Activated CD4-positive, alpha-beta T cell treated with anti-CD3 and anti-CD28 coated beads, Interleukin-2, amount 50 U/mL, for 1 hour (primary cell): ENCODE measurements at regions not wholly inside any gene's neighbourhood (a gene's known extent, or its start where the extent isn't known, plus 50 kb on each side); places are given as distances from the start of the nearest gene placed in this dataset.
"Not testable (repeated sequence)": the region's sequence is repeated elsewhere in the genome, so short reads cannot be mapped to it uniquely, and the experiment has no call there.

ENCODE experiments used
- DNase-seq: peaks from one replicate; pipeline ENCODE4 v3.0.0-alpha.2; 2020

DNA sequence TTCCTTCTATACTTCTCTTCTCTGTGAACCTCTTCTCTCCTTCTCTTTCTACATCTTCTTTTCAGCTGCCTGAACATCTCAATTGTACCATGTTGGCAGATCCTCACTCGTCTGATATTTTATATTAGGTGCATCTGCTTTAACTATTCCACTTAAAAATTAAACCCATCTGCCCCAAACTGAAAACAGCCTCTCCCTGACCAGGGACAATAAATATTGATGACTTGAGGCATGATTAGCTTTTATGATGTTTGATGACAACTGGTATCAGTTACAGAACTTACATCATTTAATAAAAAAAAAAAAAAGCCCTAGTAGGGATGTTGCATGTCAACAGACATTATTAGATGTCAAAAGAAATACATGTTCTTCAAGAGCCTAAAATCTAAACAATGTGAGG, 79.8 kb upstream of the HABP2 start:
- no peak for DNase-seq

DNA sequence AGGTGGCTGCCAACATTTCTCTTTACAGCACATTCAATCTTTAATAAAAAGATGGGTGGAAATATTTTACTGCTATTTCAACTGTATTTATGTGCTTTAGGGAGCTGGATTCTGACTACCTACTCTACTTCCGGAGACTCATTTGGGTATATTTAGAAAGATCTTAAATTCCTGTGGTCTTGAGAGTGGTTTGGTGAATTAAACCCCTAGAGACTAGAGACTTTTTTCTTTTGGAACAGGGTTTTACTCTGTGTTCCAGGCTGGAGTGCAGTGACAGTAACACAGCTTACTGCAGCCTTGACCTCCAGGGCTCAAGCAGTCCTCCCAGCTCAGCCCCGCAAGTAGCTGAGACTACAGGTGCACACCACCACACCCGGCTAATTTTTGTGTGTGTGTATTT, 79.0 kb upstream of the HABP2 start:
- DNase-seq: no peak

DNA sequence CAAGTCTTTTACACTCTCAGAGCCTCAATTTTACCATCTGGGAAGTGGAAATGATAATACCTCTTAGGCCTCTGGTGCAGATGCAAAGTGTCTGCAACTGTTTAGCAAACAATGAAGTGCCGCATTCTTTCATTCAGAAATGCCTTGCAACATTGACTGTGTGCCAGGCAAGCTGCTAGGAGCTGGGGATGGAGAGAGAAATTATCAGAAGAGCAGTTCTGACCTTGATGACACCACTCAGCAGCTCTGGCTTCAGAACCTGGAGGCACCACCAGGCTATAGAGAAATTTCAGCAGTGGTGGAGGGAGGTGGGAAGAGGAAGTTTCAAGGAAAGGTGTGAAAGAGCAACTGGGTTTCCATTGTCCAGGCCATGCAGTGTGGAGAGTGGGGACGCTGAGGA, 78.1 kb upstream of the HABP2 start:
- DNase-seq: no peak

DNA sequence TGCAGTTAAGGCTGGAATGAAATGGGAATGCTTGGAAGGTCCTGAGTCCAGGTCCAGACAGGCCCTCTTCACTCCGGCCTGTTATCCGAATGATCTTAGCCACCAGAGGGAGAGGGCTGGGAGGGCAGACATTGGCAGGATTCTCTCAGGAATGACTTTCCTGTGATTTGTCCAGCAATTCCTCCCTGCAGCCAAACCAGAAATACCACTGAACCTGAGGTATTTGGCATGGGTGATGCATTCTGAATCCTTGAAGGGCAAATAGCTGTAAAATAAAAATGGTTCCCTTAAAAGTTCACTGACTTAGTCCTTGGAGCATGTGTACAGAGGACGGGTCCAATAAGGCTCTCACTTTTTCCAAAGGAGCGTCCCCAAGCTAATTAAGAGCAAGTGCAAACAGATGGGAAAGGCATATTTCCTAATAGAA, 77.5 kb upstream of the HABP2 start:
- DNase-seq: no peak

DNA sequence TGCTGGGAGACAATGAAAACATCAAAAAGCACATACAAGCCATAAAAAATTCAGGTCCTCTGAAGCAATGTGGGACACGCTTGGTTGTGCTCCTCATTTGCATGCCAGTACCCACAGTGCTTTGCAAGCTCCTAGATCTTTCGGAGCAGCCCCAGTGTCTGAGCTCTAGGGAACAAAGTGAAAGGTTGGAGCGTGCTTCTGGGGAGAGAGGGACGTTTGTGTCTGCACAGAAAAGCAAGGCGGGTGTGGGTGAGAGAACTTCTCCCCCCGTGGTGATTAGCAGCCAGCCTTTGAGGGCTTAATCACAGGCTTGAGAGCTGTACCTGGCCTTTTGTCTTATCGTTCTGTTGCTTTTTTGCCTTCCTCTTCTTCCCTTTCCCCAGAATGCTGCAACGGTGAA, 76.7 kb upstream of the HABP2 start:
- DNase-seq: no peak

DNA sequence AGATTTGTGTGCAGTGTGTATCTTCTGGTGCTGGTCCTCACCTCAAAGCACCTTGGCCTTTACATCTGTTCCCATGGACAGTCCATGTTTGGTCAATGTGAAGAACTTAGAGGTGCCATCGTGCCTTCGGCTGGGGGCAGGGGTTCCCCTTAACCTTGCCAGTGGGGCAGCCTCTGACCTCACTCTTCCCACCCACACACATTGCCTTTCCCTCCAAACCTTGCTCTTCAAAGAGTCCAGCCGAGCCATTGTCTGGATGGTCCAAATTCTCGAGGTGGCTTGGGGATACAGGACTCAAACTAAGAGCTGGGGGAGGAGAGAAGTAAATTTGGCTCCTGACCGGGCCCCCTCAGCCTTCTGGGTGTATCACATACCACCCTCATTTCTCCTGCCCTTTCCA, 76.2 kb upstream of the HABP2 start:
- no peak for DNase-seq

DNA sequence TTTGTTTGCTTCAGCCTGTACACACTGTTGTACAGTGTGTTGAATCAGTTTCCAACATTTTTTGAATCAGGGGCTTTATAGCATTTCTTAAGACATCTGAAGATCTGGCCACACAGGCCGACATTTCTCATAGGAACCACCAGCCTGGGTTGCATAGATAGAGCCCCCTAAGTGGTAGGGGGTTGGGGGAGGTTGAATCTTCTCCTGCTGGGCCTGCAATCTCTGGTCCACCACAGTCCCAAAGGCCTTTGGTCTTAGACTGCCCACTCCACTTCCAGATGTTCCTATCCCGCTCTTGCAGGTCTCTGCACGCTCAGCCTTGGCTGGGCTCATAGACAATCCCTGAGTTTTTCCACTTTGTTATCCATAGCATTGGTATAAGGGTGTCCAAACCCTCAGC, 75.4 kb upstream of the HABP2 start:
- no peak for DNase-seq

DNA sequence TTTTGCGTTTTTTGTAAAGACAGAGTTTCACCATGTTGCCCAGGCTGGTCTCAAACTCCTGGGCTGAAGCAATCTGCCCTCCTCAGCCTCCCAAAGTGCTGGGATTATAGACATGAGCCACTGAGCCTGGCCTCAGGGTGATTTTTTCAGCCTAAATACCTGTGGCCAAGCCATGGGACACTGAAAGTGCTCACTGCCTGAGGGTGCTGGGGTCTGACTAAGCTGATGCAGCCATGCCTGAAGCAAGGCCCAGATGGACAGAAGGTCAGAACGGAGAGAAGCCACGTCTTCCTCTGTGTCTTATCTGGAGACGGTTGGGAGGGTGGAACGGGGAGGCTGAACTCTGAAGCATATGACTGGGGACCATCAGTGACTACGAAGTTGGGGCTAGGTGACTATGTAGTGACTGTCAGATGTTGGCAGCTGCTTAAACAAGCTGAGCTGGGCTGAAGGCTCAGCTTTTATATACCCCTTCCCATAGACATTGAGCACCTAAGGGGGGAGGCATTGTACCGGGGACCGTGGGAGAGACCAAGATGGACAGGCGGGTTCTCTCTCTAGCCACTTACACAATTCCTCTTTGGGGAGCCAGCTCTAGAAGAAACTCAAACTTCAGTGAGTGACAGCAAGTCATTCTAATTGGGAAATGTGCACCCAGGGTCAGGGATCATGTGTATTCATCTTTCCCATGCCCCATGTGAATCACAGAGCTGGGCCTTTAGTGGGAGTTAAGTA, 73.3 kb upstream of the HABP2 start:
- DNase-seq: no peak

DNA sequence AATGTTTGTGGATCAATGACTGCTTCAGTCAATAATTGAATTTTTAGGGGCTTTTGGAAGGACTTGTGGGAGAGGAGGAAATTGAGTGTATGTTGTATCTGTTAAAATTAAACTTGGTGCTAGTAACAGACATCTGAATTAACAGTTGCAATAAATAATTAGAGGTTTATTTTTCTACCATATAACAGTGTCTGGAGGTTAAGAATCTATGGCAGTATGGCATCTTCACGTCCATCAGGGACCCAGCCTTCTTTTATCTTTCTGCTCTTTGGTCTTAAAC, 72.8 kb upstream of the HABP2 start:
- DNase-seq: no peak

DNA sequence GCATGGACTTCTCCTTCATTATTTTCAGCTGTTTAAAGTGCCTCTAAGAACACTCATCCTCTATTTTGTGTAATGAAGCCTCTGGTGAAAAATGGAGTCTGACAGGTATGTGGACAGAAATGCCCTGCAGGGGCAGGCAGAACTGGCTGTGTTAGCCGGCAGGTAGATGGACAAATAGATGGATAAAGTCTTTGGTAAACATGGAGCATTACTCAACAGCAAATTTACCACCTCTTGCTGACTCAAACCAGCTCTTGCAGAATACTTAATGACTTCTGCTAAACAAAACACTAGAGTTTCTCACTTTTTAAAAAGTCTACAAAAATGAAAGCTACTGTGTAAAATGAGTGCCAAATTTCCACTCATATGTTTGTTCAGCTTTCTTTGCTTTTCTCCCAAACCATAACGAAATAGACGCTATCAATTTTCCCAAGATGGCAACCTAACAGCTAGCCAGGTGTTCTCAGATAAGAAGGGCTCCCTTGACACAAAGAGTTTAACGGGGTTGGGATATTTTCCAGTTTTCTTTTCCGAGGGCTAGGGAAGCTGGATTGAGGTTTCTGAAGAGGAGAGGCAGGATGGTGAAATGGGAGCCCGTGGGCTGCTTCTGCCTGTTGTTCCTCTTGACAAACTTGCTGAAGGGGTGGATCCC, 71.9 kb upstream of the HABP2 start:
- no peak for DNase-seq

DNA sequence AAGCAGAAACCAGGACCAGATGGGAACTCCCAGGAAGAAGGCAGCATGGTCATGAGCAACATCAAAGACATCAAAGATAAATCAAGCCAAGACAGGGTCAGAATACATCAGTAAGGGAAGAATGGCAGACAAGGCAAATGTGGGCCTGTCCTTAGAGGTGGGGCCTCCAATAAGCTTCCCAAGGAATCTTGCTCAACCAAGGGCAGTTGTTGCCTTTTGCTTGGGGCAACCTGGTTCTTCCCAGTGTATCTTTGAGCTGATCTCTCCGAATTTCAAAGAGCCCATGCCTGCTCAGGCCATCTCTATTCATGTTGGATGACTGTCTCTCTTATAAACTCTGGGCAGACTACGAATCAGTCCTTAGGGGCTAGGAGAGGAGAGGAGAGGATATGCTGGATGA, 68.4 kb upstream of the HABP2 start:
- DNase-seq: no peak

DNA sequence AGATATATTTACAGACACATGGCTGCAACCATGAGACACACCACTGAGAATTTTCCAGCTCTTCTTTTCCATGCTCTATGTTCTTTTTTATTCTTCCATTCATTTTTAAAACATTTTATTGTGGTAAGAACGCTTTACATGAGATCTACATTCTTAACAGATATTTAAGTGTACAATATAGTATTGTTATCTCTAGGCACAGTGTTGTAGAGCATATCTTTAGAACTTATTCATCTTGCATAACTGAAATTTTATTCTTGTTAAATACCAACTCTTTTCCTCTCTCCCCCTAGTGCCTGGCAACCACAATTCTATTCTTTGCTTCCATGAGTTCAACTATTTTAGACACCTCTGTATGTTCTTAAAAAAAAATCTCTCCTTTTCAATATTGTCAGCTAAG, 67.1 kb upstream of the HABP2 start:
- no peak for DNase-seq

DNA sequence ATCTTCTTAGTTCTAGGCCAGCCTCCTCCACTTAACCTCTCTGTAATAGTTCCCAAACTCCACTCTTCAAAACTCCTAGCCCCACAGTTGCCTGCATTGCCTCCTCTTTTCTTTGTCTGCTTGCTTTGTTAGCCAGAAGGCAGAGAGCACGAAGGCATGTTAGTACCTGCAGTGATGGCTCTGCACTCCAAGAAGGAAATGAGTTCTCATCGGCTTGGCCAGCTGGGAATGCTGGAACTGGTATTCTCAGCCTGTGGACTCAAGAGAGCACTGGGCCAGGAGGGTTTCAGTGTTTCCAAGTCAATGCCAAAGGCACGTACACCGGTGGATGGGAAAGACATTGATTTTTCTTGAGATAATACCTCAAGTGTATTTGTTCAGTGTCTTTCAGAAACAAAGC, 66.3 kb upstream of the HABP2 start:
- DNase-seq: no peak

DNA sequence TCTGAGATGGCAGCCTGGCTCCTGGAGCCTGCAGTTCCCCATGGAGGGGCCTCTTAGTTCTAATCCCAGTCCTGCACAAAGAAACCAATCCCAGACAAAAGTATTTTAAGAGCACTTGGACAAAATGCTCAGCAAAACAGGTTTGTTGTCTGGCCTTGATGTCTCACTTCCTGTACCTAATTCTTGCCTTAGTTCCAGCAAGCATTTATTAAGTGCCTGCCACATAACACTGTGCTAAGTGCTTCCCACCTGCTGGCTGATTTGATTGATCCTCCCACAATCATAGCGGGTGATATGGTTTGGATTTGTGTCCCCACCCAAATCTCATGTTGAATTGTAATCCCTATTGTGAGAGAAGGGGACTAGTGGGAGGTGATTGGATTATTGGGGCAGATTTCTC, 65.7 kb upstream of the HABP2 start:
- DNase-seq: no peak

DNA sequence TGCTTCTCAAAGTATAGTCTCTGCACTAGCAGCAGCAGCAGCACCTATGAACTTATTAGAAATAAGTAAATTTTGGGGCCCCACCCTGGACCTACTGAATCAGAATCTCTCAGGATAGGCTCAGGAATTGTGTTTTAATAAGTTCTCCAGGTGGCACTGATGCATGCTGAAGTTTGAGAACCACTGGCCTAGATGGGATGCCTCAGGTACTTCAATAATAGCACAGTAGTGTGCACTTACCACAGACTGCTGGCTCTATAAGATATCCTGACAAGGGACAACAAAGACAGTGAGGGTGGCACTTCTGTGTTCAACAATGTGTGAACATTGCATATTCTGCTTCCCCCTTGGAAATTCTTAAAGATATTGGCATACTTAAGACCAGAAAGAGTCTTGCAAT, 64.7 kb upstream of the HABP2 start:
- no peak for DNase-seq

DNA sequence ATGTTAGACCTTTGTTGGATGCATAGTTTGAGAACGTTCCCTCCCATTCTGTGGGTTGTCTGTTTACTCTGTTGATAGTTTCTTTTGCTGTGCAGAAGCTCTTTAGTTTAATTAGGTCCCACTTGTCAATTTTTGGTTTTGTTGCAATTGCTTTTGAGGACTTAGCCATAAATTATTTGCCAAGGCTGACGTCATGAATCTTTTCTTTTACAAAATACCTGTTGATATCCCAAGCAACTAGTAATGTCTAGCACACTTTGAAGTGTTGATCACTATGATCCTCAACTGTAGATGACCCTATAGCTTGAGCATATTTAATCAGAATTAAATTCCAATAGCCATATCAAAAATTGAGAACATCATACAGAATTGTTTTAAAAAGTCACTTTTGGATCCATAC, 63.3 kb upstream of the HABP2 start:
- not testable (repeated sequence) for DNase-seq

DNA sequence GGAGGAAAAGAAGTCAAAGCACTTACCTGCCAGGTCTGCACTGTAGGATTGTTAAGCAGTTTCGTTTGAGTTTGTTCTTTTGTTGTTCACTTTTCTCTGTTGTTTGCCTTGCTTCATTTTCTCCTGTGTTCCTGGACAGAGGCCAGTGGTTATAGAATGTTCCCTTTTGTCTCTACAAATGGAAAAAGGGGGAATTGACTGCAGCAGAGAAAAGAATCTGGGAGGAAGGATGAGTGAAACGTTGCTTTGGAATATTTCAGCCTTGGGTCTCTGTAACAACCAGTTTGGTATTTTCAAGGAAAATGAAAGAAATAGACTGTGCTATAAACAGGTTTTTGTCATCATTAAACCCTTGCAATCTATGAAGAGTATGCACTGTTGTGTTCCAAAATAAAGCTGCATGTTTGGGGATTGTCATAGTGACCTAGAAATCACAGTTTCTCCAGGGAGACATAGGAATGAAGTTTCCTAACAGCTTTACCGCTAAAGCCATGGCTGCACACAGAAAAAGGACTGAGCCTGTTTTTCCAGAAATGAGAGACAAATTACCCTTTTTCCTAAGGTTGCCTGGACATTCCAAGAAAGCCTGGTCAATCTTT, 60.8 kb upstream of the HABP2 start:
- no peak for DNase-seq

DNA sequence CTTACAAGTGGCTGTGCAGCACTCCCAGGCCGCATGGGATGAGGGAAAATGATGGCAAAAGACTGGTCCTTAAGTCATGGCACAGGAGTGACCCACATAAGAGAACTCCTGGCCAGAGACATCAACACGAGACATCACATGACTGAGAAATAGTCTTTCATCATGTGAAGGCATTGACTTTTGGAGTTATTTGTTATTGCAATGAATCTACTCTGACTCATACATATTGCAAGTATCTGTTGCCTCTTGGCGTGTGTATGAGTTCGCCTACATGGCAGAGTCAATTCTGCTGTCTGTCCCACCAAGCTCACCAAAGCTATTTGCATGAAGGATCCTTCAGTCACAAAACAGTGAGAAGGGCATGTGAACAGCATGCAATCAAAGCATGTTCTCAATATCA, 59.7 kb upstream of the HABP2 start:
- no peak for DNase-seq

DNA sequence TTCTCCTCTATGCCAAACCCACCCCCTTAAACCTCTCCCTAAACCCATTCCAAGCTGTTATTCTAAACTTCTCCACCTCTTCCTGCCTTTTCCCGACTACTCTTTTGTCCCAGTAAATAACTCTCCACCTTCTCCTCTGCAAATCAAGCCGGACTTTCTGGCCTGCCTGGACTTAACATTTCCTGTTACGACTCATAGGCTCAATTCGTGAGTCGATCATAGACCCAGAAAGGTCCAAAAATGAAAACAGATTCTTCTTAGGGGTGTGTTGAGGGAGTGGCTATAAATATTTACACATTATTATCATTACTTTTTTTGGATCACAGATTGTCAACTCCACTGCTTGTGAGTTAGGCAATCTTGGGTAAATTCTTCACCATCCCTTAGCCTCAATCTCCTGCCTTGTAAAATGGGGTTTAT, 59.0 kb upstream of the HABP2 start:
- DNase-seq: no peak

DNA sequence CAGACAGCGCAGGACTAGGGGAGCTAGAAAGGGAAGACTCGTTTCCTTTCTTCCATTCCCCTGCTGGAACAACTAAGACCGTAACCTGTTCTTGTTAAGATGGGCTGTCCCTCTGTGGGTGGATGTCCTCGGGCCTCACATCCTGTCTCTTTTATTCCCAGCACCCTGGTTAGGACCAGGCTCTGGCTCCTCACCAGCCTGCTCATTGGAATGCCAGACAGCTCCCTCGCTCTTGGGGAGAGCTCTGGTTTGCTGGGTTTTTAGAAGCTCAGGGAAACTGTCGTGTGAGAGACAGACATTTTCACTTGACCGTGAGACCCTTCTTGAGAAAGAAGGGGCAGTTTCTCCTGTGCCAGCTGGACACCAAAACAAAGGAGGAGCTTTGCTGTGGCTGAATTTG, 58.1 kb upstream of the HABP2 start:
- no peak for DNase-seq

DNA sequence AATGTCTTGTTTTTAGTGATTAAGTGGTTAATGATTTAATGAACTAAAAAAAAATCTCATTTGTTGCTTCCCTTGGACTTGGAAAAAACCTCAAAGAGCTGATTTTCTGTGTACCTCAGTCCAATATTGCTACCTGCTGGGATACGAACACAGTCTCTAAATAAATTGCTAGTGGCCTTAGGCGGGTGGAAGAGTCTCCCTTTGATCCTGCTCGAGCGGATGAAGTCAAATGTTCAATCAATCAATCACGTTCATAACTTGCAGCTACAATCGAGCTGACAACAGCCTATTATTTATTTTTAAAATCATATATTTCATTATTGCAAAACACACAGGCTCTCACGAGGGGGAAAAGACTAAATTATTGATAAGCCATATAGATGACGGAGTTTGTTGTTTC, 57.3 kb upstream of the HABP2 start:
- no peak for DNase-seq

DNA sequence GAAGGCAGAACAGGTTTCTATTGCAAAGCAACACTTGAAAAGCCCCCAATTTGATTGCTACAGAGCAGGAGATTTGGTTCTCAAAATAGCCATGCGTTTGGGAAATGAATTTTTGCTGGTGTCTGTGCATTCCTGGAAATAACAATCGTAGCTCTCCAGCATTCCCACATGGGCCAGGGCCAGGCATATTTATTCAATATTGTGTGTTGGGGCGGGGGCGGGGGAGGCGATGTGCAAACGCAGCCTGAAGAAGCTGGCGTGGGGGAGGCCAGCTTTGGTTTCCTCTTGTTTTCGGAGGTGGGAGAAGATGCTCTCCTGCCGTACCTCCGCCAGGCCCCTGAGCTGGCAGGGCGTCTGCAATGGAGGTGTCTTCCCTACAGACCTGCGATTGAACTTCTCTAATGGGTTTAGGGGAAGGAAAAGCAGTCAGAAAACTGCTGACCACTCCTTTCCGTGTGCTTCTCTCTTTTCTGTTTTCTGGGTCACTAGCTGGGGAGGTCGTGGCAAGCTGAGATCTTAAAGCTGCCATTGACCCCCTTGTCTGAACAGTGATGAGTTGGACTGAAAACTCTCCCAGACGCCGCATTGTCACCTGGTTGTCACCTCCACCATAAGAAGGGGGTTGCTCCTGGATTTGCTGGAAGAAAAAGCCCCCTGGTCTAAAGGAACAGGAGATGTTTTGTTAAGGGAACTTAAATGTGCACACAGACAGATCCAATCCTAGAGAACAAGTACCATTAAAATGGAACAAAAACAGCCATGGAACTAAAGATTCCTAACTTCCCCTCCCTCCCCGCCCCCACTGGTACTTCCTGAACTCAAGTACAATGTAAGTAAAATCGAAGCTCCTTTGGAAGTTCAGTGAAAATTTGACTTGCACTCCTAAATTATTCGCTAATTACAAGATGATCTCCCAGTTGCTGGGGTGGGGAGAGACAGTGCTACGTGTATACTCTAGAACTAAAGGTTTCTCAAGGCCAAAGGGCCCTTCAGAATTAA, 56.4 kb upstream of the HABP2 start:
- DNase-seq: no peak

DNA sequence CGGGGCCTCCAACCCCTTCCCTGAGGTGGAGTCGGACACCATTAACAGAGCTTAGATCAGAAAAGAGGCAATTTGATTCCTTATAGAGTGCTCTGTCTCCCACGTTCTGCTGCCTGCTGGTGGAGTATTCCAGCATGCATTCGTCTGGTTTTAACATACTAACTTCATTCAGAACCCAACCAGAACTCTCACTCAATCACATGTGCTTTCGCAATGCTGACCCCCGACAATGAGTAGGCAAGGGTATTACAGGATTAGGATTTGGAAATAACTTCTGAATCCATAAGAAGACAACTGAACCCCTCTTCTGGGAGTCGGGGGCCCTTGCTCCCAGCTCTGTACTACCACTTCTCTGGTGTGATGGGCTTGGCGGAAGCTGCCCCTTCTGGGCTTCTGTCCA, 55.7 kb upstream of the HABP2 start:
- no peak for DNase-seq

DNA sequence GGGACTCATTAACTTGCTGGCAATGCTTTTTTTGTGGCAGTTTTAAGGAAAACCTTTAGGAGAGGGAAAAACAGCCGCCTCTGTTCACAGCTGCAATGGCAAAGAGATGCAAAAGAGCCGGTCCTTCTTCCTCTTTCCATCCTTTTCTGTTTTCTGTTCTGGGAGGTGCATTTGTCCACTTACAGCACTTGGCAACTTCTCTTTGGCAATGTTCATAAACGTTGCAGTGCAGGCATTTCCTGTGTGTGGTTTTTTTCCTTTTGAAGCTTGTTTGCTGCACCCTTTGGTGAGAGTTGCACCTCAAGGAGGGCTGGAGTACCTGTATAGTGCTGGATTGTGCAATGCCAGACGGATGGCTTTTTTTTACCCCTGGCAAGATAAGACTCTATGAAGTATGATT, 53.9 kb upstream of the HABP2 start:
- DNase-seq: no peak
